ENCODE measurements at regions not wholly inside any gene's neighbourhood (a gene's known extent, or its start where the extent isn't known, plus 50 kb on each side); places are given as distances from the start of the nearest gene placed in this dataset.

GRCh38 chr14:61891170-61891569 is 128.9 kb downstream of the SNAPC1 start:
- H3K27ac ChIP-seq (ENCODE audit: low read length): no peak overlapping the region
- no peak overlapping the region for H3K4me2 ChIP-seq (ENCODE audit: insufficient read depth, low read length)
- no peaks in the 10 kb centered on the region for H4K20me1 ChIP-seq (ENCODE audit: insufficient read depth, low read length)
- ATAC-seq (ENCODE audit: insufficient read depth, low read depth) (no peak), DNase-seq (no peak)
- no peaks in the 10 kb centered on the region for H3K36me3 ChIP-seq (ENCODE audit: insufficient read depth, low read length)
- no peak overlapping the region for H3K4me3 ChIP-seq (ENCODE audit: low read depth in 1 of 2, low read length in 2 of 2)
- no peaks in the 10 kb centered on the region for H3K79me2 ChIP-seq (ENCODE audit: insufficient read depth, low read length)
- TF ChIP-seq CTCF (IDR thresholded peaks at IDR 0.05; ENCODE audit: borderline replicate concordance, extremely low read depth, low read length, poor library complexity, severe bottlenecking) (no peak), EZH2 (IDR thresholded peaks at IDR 0.05; ENCODE audit: borderline replicate concordance, low read depth, low read length, severe bottlenecking) (no peak)
- no peak overlapping the region for H2AFZ ChIP-seq (ENCODE audit: low read depth, low read length)
- H3K4me1 ChIP-seq (ENCODE audit: insufficient read depth, low read length): no peaks in the 10 kb centered on the region
- H3K9me3 ChIP-seq (ENCODE audit: insufficient read depth, low read length, severe bottlenecking): no peaks in the 10 kb centered on the region
- H3K27me3 ChIP-seq (ENCODE audit: insufficient read depth, low read length, poor library complexity): peaks cover 14% of the 10 kb centered on the region
- no peak overlapping the region for H3K9ac ChIP-seq (ENCODE audit: low read depth, low read length)

GRCh38 chr14:61891810-61892209 is 129.6 kb downstream of the SNAPC1 start:
- Histone ChIP-seq H3K4me1 (ENCODE audit: insufficient read depth, low read length) (no peaks in the 10 kb centered on the region), H3K4me3 (ENCODE audit: low read depth in 1 of 2, low read length in 2 of 2) (no peak overlapping the region), H3K4me2 (ENCODE audit: insufficient read depth, low read length) (no peak overlapping the region), H3K9me3 (ENCODE audit: insufficient read depth, low read length, severe bottlenecking) (no peaks in the 10 kb centered on the region), H3K27ac (ENCODE audit: low read length) (no peak overlapping the region), H3K79me2 (ENCODE audit: insufficient read depth, low read length) (no peaks in the 10 kb centered on the region), H2AFZ (ENCODE audit: low read depth, low read length) (no peak overlapping the region), H3K27me3 (ENCODE audit: insufficient read depth, low read length, poor library complexity) (peaks cover 17% of the 10 kb centered on the region), H3K36me3 (ENCODE audit: insufficient read depth, low read length) (no peaks in the 10 kb centered on the region), H3K9ac (ENCODE audit: low read depth, low read length) (no peak overlapping the region), H4K20me1 (ENCODE audit: insufficient read depth, low read length) (no peaks in the 10 kb centered on the region)
- ATAC-seq (ENCODE audit: insufficient read depth, low read depth): no peak
- TF ChIP-seq EZH2 (IDR thresholded peaks at IDR 0.05; ENCODE audit: borderline replicate concordance, low read depth, low read length, severe bottlenecking) (no peak), CTCF (IDR thresholded peaks at IDR 0.05; ENCODE audit: borderline replicate concordance, extremely low read depth, low read length, poor library complexity, severe bottlenecking) (no peak)
- DNase-seq: no peak

GRCh38 chr14:61893371-61893940 is 131.2 kb downstream of the SNAPC1 start:
- TF ChIP-seq EZH2 (IDR thresholded peaks at IDR 0.05; ENCODE audit: borderline replicate concordance, low read depth, low read length, severe bottlenecking) (no peak), CTCF (IDR thresholded peaks at IDR 0.05; ENCODE audit: borderline replicate concordance, extremely low read depth, low read length, poor library complexity, severe bottlenecking) (no peak)
- Histone ChIP-seq H3K4me2 (ENCODE audit: insufficient read depth, low read length) (no peak overlapping the region), H3K36me3 (ENCODE audit: insufficient read depth, low read length) (no peaks in the 10 kb centered on the region)

More at GRCh38 chr14:61893371-61893940, 131.2 kb downstream of the SNAPC1 start:
- ATAC-seq (ENCODE audit: insufficient read depth, low read depth): no peak
- no peak overlapping the region for H3K27ac ChIP-seq (ENCODE audit: low read length)
- no peak overlapping the region for H3K4me3 ChIP-seq (ENCODE audit: low read depth in 1 of 2, low read length in 2 of 2)
- no peak for DNase-seq
- H3K79me2 ChIP-seq (ENCODE audit: insufficient read depth, low read length): no peaks in the 10 kb centered on the region
- peaks cover 25% of the 10 kb centered on the region for H3K27me3 ChIP-seq (ENCODE audit: insufficient read depth, low read length, poor library complexity)
- no peak overlapping the region for H3K9ac ChIP-seq (ENCODE audit: low read depth, low read length)
- no peaks in the 10 kb centered on the region for H3K4me1 ChIP-seq (ENCODE audit: insufficient read depth, low read length)
- no peak overlapping the region for H2AFZ ChIP-seq (ENCODE audit: low read depth, low read length)
- H4K20me1 ChIP-seq (ENCODE audit: insufficient read depth, low read length): no peaks in the 10 kb centered on the region
- H3K9me3 ChIP-seq (ENCODE audit: insufficient read depth, low read length, severe bottlenecking): no peaks in the 10 kb centered on the region
